Nephron (organoid): ENCODE measurements at regions not wholly inside any gene's neighbourhood (a gene's known extent, or its start where the extent isn't known, plus 50 kb on each side); places are given as distances from the start of the nearest gene placed in this dataset.

Experiments used
- H3K27ac Mint-ChIP-seq, 3 experiments: 2 replicates each; pipeline ENCODE4 v1.8.0; 2020; ENCODE audit warnings: mixed read lengths in 3 of 3, mild to moderate bottlenecking in 2 of 3, moderate library complexity in 1 of 3
- H3K27me3 Mint-ChIP-seq: 2 replicates; pipeline ENCODE4 v1.8.0; 2021; ENCODE audit warnings: low read depth, mild to moderate bottlenecking, moderate library complexity, mixed read lengths
- H3K36me3 Mint-ChIP-seq: 2 replicates; pipeline ENCODE4 v1.8.0; 2020; ENCODE audit warnings: low read depth, mixed read lengths
- H3K4me1 Mint-ChIP-seq: 2 replicates; pipeline ENCODE4 v1.8.0; 2020; ENCODE audit warnings: mixed read lengths
- H3K4me3 Mint-ChIP-seq, 3 experiments: 2 replicates each; pipeline ENCODE4 v1.8.0; 2020; ENCODE audit warnings: mild to moderate bottlenecking in 3 of 3, mixed read lengths in 3 of 3, moderate library complexity in 2 of 3
- H3K9me3 Mint-ChIP-seq: 2 replicates; pipeline ENCODE4 v1.8.0; 2020; ENCODE audit warnings: mixed read lengths
- CTCF ChIP-seq, 3 experiments: fragments of 200-600 bp; sonication (generic); IDR thresholded peaks; one replicate each; pipeline ENCODE4 v1.5.0; 2021; ENCODE audit warnings: antibody characterized with exemption in 3 of 3; ENCODE audit not compliant: unreplicated experiment in 3 of 3

- H3K4me1 Mint-ChIP-seq: no peaks in the 10 kb centered on the region
- H3K36me3 Mint-ChIP-seq: no peaks in the 10 kb centered on the region
- no peaks in the 10 kb centered on the region for H3K9me3 Mint-ChIP-seq
- peaks cover 11% of the 10 kb centered on the region for H3K27me3 Mint-ChIP-seq
- H3K27ac Mint-ChIP-seq: no peak overlapping the region
- no peak overlapping the region for H3K4me3 Mint-ChIP-seq
- no peak for TF ChIP-seq CTCF (IDR thresholded peaks at IDR 0.05; ENCODE audit: unreplicated experiment in 3 of 3)
Measured at GRCh38 chr15:31151301-31152233, 50.0 kb upstream of the TRPM1 start.

GRCh38 chr15:31153531-31153930, 52.0 kb upstream of the TRPM1 start:
- no peak for TF ChIP-seq CTCF (IDR thresholded peaks at IDR 0.05; ENCODE audit: unreplicated experiment in 3 of 3)
- peaks cover 11% of the 10 kb centered on the region for H3K27me3 Mint-ChIP-seq
- H3K4me1 Mint-ChIP-seq: peaks cover 9% of the 10 kb centered on the region
- H3K36me3 Mint-ChIP-seq: no peaks in the 10 kb centered on the region
- H3K9me3 Mint-ChIP-seq: no peaks in the 10 kb centered on the region
- H3K27ac Mint-ChIP-seq: no peak overlapping the region
- H3K4me3 Mint-ChIP-seq: no peak overlapping the region

GRCh38 chr15:31155151-31155550, 53.6 kb upstream of the TRPM1 start:
- H3K27ac Mint-ChIP-seq: no peak overlapping the region
- no peak overlapping the region for H3K4me3 Mint-ChIP-seq
- H3K27me3 Mint-ChIP-seq: peaks cover 16% of the 10 kb centered on the region
- H3K4me1 Mint-ChIP-seq: peaks cover 9% of the 10 kb centered on the region
- no peaks in the 10 kb centered on the region for H3K36me3 Mint-ChIP-seq
- H3K9me3 Mint-ChIP-seq: no peaks in the 10 kb centered on the region
- TF ChIP-seq CTCF (IDR thresholded peaks at IDR 0.05; ENCODE audit: unreplicated experiment in 3 of 3): no peak

GRCh38 chr15:31156226-31156625, 54.7 kb upstream of the TRPM1 start:
- no peak overlapping the region for H3K27ac Mint-ChIP-seq
- peaks cover 9% of the 10 kb centered on the region for H3K4me1 Mint-ChIP-seq
- H3K27me3 Mint-ChIP-seq: peaks cover 16% of the 10 kb centered on the region
- no peaks in the 10 kb centered on the region for H3K36me3 Mint-ChIP-seq
- no peak for TF ChIP-seq CTCF (IDR thresholded peaks at IDR 0.05; ENCODE audit: unreplicated experiment in 3 of 3)
- H3K4me3 Mint-ChIP-seq: no peak overlapping the region
- no peaks in the 10 kb centered on the region for H3K9me3 Mint-ChIP-seq

GRCh38 chr15:31156808-31157207, 55.3 kb upstream of the TRPM1 start:
- Mint-ChIP-seq H3K27ac (no peak overlapping the region), H3K27me3 (peaks cover 16% of the 10 kb centered on the region), H3K36me3 (no peaks in the 10 kb centered on the region), H3K4me3 (no peak overlapping the region), H3K4me1 (peaks cover 9% of the 10 kb centered on the region), H3K9me3 (no peaks in the 10 kb centered on the region)
- no peak for TF ChIP-seq CTCF (IDR thresholded peaks at IDR 0.05; ENCODE audit: unreplicated experiment in 3 of 3)

GRCh38 chr15:31157644-31158069, 56.1 kb upstream of the TRPM1 start:
- H3K4me1 Mint-ChIP-seq: peaks cover 9% of the 10 kb centered on the region
- H3K36me3 Mint-ChIP-seq: no peaks in the 10 kb centered on the region
- H3K4me3 Mint-ChIP-seq: no peak overlapping the region
- no peaks in the 10 kb centered on the region for H3K9me3 Mint-ChIP-seq
- H3K27me3 Mint-ChIP-seq: peaks cover 13% of the 10 kb centered on the region
- H3K27ac Mint-ChIP-seq: no peak overlapping the region
- no peak for TF ChIP-seq CTCF (IDR thresholded peaks at IDR 0.05; ENCODE audit: unreplicated experiment in 3 of 3)
